ENCODE measurements at regions not wholly inside any gene's neighbourhood (a gene's known extent, or its start where the extent isn't known, plus 50 kb on each side); places are given as distances from the start of the nearest gene placed in this dataset.

DNA sequence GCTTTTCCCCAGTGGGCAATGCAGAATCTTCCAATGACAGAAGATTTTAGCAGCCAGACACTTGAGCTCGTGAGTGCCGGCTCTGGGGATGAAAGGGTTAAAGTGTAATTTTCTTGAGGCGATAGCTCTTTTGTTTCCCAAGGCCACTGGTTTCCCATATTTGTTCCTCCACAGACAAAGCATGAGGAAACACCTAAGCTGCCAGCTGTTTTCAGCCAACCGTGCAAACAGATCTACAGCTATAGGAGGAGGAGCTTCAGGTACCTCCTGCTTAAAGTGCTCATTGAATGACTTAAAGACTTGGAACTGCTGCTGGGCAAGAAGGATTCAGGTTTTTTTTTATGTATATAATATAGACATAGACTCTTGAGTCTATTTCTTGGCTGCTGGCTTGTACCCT lies 1311.5 kb downstream of the TMEM121 start:
- no peaks in the 10 kb centered on the region for H3K36me3 ChIP-seq (ENCODE audit: control insufficient read depth in 2 of 4, insufficient read depth in 4 of 4, low read length in 3 of 4)
- H3K27ac ChIP-seq (ENCODE audit: low read depth, low read length), result no peak overlapping the region
- POLR2A ChIA-PET (ENCODE audit: partially characterized antibody), result no interaction called here
- H3K9ac ChIP-seq (replicated peaks in 1 of 4; ENCODE audit: extremely low read depth in 1 of 4, low read depth in 3 of 4, low read length in 3 of 4), result no peak overlapping the region
- no peaks in the 10 kb centered on the region for H3K79me1 ChIP-seq (ENCODE audit: low read depth, low read length)
- H3K9me3 ChIP-seq (ENCODE audit: insufficient read depth in 2 of 2, low read depth in 1 of 2, low read length in 1 of 2), result peaks cover 79 to 87% of the 10 kb centered on the region in 2 experiments
- no peak overlapping the region for H2BK5ac ChIP-seq (ENCODE audit: low read depth, low read length)
- FAIRE-seq (no peak), DNase-seq (ENCODE audit: low read depth in 1 of 2, low spot score in 2 of 2) (no peak)
- no peak overlapping the region for H2AFZ ChIP-seq (ENCODE audit: low read length)
- no peak overlapping the region for H2BK15ac ChIP-seq (ENCODE audit: low read length)
- H3K23me2 ChIP-seq (ENCODE audit: low read depth, low read length), result no peaks in the 10 kb centered on the region
- no peaks in the 10 kb centered on the region for H4K20me1 ChIP-seq (replicated peaks in 1 of 2; ENCODE audit: control insufficient read depth in 1 of 2, insufficient read depth in 2 of 2, low read length in 2 of 2)
- no peak overlapping the region for H4K8ac ChIP-seq (ENCODE audit: extremely low read depth, insufficient read depth, low read length)
- H2BK12ac ChIP-seq (ENCODE audit: low read depth, low read length), result no peak overlapping the region
- no peak overlapping the region for H3K18ac ChIP-seq (ENCODE audit: extremely low read depth, low read length)
- no peak overlapping the region for H3K23ac ChIP-seq (ENCODE audit: insufficient read length)
- H2AK5ac ChIP-seq (ENCODE audit: low read depth, low read length), result no peak overlapping the region
- no peaks in the 10 kb centered on the region for H3K27me3 ChIP-seq (replicated peaks in 1 of 4; ENCODE audit: control insufficient read depth in 3 of 4, extremely low read depth in 1 of 4, insufficient read depth in 3 of 4, low read length in 3 of 4)
- no peak overlapping the region for H4K5ac ChIP-seq (ENCODE audit: insufficient read length, low read depth, low read length)
- H3K4me2 ChIP-seq (ENCODE audit: insufficient read depth in 1 of 2, low read depth in 2 of 2, low read length in 2 of 2), result no peak overlapping the region
- H2BK20ac ChIP-seq (ENCODE audit: low read length), result no peak overlapping the region
- H3K56ac ChIP-seq (replicated peaks; ENCODE audit: insufficient read length, low read depth, low read length), result no peak overlapping the region
- whole genome bisulfite sequencing, 2 experiments (ENCODE audit: extremely low coverage in 1 of 2, insufficient coverage in 1 of 2, insufficient read length in 1 of 2, insufficient replicate concordance in 2 of 2, low coverage in 1 of 2, low lambda C conversion rate in 2 of 2, missing lambda C conversion rate in 1 of 2), result 94% methylated on average over 4 of the region's 4 CpGs; no CpG with 5 or more reads in 1 of the 2 experiments
- H3K4me1 ChIP-seq (replicated peaks in 1 of 4; ENCODE audit: control insufficient read depth in 3 of 4, insufficient read depth in 4 of 4, low read length in 3 of 4), result no peaks in the 10 kb centered on the region
- no peak overlapping the region for H3K4ac ChIP-seq (replicated peaks; ENCODE audit: insufficient read length, low read depth, low read length)
- H4K91ac ChIP-seq (replicated peaks; ENCODE audit: insufficient read length, low read length), result no peak overlapping the region
- H3K79me2 ChIP-seq (ENCODE audit: control insufficient read depth in 1 of 2, insufficient read depth in 2 of 2, low read length in 2 of 2), result no peaks in the 10 kb centered on the region
- H2BK120ac ChIP-seq (replicated peaks; ENCODE audit: low read depth, low read length), result no peak overlapping the region
- H3K4me3 ChIP-seq (ENCODE audit: extremely low read depth in 1 of 4, insufficient read depth in 2 of 4, low read depth in 3 of 4, low read length in 4 of 4), result no peak overlapping the region
- H3K14ac ChIP-seq (ENCODE audit: insufficient read length), result no peak overlapping the region
- CTCF ChIA-PET (ENCODE audit: partially characterized antibody), result no interaction called here
- TF ChIP-seq SIRT6 (IDR thresholded peaks at IDR 0.05; ENCODE audit: low read length), result no peak
- no peak for TF ChIP-seq RNF2 (IDR thresholded peaks at IDR 0.05; ENCODE audit: borderline replicate concordance, low read depth, low read length, missing control alignments, poor library complexity, severe bottlenecking)
- no peak for TF ChIP-seq CREB1 (IDR thresholded peaks at IDR 0.05)
- no peak for TF ChIP-seq RFX5 (IDR thresholded peaks at IDR 0.05; ENCODE audit: borderline replicate concordance, low read depth, low read length)
- TF ChIP-seq, protein P1, sequence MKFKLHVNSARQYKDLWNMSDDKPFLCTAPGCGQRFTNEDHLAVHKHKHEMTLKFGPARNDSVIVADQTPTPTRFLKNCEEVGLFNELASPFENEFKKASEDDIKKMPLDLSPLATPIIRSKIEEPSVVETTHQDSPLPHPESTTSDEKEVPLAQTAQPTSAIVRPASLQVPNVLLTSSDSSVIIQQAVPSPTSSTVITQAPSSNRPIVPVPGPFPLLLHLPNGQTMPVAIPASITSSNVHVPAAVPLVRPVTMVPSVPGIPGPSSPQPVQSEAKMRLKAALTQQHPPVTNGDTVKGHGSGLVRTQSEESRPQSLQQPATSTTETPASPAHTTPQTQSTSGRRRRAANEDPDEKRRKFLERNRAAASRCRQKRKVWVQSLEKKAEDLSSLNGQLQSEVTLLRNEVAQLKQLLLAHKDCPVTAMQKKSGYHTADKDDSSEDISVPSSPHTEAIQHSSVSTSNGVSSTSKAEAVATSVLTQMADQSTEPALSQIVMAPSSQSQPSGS (IDR thresholded peaks at IDR 0.05; ENCODE audit: low read length), result no peak
- TF ChIP-seq NRF1 (IDR thresholded peaks at IDR 0.05; ENCODE audit: low read depth, low read length), result no peak
- no peak for TF ChIP-seq CHD2 (IDR thresholded peaks at IDR 0.05; ENCODE audit: low read length)
- no peak for TF ChIP-seq POLR2A (IDR thresholded peaks at IDR 0.05; ENCODE audit: control extremely low read depth in 1 of 2, low read depth in 2 of 2, low read length in 2 of 2)
- TF ChIP-seq ZNF274 (IDR thresholded peaks at IDR 0.05; ENCODE audit: borderline replicate concordance, extremely low read depth, low read length), result no peak
- no peak for TF ChIP-seq TEAD4 (IDR thresholded peaks at IDR 0.05; ENCODE audit: low read depth, low read length)
- TF ChIP-seq HDAC2 (IDR thresholded peaks at IDR 0.05; ENCODE audit: borderline replicate concordance in 1 of 2, low read depth in 2 of 2, low read length in 2 of 2), result no peak
- TF ChIP-seq GABPA (IDR thresholded peaks at IDR 0.05; ENCODE audit: borderline replicate concordance, insufficient read depth, low read length), result no peak
- TF ChIP-seq FOSL1 (IDR thresholded peaks at IDR 0.05; ENCODE audit: insufficient read depth, low read depth, low read length), result no peak
- no peak for TF ChIP-seq CHD1 (IDR thresholded peaks at IDR 0.05; ENCODE audit: low read depth, low read length)

Data from H1 (cell line).